Endothelial cell of umbilical vein (primary cell): ENCODE measurements at regions not wholly inside any gene's neighbourhood (a gene's known extent, or its start where the extent isn't known, plus 50 kb on each side); places are given as distances from the start of the nearest gene placed in this dataset.

ENCODE experiments used
- BruUV-seq: library from RNA; stranded (reverse); fragments of 400-500 nt; replicated peaks from 2 replicates; lab custom pipeline; 2021; lab: Mats Ljungman, UMichigan
- CTCF ChIA-PET: fragments of 300-600, 350-600 bp; sonication (Branson Sonifier 250); formaldehyde crosslinking; loops from one replicate; lab custom pipeline; 2021; ENCODE audit warnings: antibody characterized with exemption, inconsistent platforms; lab: Charles Lee
- POLR2A ChIA-PET: fragments of 300-600, 350-600 bp; sonication (Branson Sonifier 250); formaldehyde crosslinking; loops from one replicate; lab custom pipeline; 2021; ENCODE audit warnings: antibody characterized with exemption, inconsistent platforms; lab: Charles Lee
- DNase-seq: peaks from one replicate; pipeline ENCODE4 v3.0.0-alpha.2; 2011; ENCODE audit warnings: low read depth, low spot score
- FAIRE-seq: peaks from 2 replicates; lab custom pipeline; 2011; peaks lifted over from hg19 to GRCh38; lab: Jason Lieb, UNC
- H2AFZ ChIP-seq: 2 replicates; pipeline ENCODE4 v1.6.0; 2012; ENCODE audit warnings: low read depth, low read length, control low read depth, inconsistent platforms
- H3K27ac ChIP-seq: 2 replicates; pipeline ENCODE4 v1.5.1; 2011; ENCODE audit warnings: low read depth, mild to moderate bottlenecking, control low read depth, low read length, moderate library complexity; ENCODE audit not compliant: insufficient read depth
- H3K27me3 ChIP-seq, 2 experiments: 2 replicates each; pipeline versions ENCODE4 v1.6.0 to v1.6.1; 2011; ENCODE audit warnings: low read length in 2 of 2, mixed read lengths in 1 of 2; ENCODE audit not compliant: control insufficient read depth in 2 of 2, insufficient read depth in 2 of 2
- H3K36me3 ChIP-seq, 2 experiments: 2 replicates in 1 of 2; 3 replicates in 1 of 2; pipeline ENCODE4 v1.5.1; 2011; ENCODE audit warnings: low read length in 2 of 2, mild to moderate bottlenecking in 1 of 2, moderate library complexity in 1 of 2; ENCODE audit not compliant: control insufficient read depth in 2 of 2, insufficient read depth in 2 of 2; ENCODE audit errors: extremely low read depth in 1 of 2
- H3K4me1 ChIP-seq: 3 replicates; pipeline ENCODE4 v1.5.1; 2011; ENCODE audit warnings: mild to moderate bottlenecking, low read length; ENCODE audit not compliant: control insufficient read depth, insufficient read depth; ENCODE audit errors: extremely low read depth
- H3K4me2 ChIP-seq: 2 replicates; pipeline ENCODE4 v1.6.1; 2011; ENCODE audit warnings: low read length, control low read depth, mixed read lengths; ENCODE audit not compliant: insufficient read depth
- H3K4me3 ChIP-seq, 3 experiments: fragments of 200-600 bp in 1 of 3; sonication (generic), shearing (Covaris generic) in 1 of 3; replicated peaks in 1 of 3; 2 replicates each; pipeline ENCODE4 v1.5.1; 2011 to 2016; ENCODE audit warnings: control low read depth in 3 of 3, low read length in 3 of 3, mild to moderate bottlenecking in 2 of 3, inconsistent platforms in 1 of 3, low read depth in 1 of 3, moderate library complexity in 1 of 3; ENCODE audit not compliant: insufficient read depth in 1 of 3
- H3K79me2 ChIP-seq: 2 replicates; pipeline ENCODE4 v1.6.0; 2012; ENCODE audit warnings: low read length, inconsistent platforms; ENCODE audit not compliant: control insufficient read depth, insufficient read depth
- H3K9ac ChIP-seq: replicated peaks from 2 replicates; pipeline ENCODE3; 2011; ENCODE audit warnings: low read length, control low read depth; ENCODE audit not compliant: insufficient read depth; ENCODE audit errors: extremely low read depth
- H3K9me1 ChIP-seq: replicated peaks from 3 replicates; pipeline ENCODE4 v1.6.0; 2011; ENCODE audit warnings: mild to moderate bottlenecking, low read length; ENCODE audit not compliant: control insufficient read depth, insufficient read depth; ENCODE audit errors: extremely low read depth
- H3K9me3 ChIP-seq: replicated peaks from 2 replicates; pipeline ENCODE4 v1.5.1; 2012; ENCODE audit warnings: low read length, inconsistent platforms; ENCODE audit not compliant: control insufficient read depth, insufficient read depth
- H4K20me1 ChIP-seq: replicated peaks from 2 replicates; pipeline ENCODE3; 2011; ENCODE audit warnings: mild to moderate bottlenecking, low read length; ENCODE audit not compliant: control insufficient read depth, insufficient read depth; ENCODE audit errors: extremely low read depth
- CTCF ChIP-seq, 2 donors: IDR thresholded peaks; 1 replicate in 1 of 2; 2 replicates in 1 of 2; pipeline ENCODE4 v1.5.1; 2011; ENCODE audit warnings: low read length in 2 of 2, mild to moderate bottlenecking in 2 of 2, moderate library complexity in 2 of 2, control low read depth in 1 of 2, inconsistent platforms in 1 of 2, low read depth in 1 of 2; ENCODE audit not compliant: insufficient read depth in 1 of 2; ENCODE audit errors: extremely low read depth in 1 of 2
- EZH2 ChIP-seq: IDR thresholded peaks from 2 replicates; pipeline ENCODE4 v1.6.1; 2012; ENCODE audit warnings: borderline replicate concordance, low read depth, mild to moderate bottlenecking, moderate library complexity, low read length, inconsistent platforms; ENCODE audit not compliant: severe bottlenecking
- FOS ChIP-seq: IDR thresholded peaks from 2 replicates; pipeline ENCODE4 v1.6.1; 2011; ENCODE audit warnings: mild to moderate bottlenecking, low read length, moderate library complexity, borderline replicate concordance; ENCODE audit not compliant: insufficient read depth
- GATA2 ChIP-seq: IDR thresholded peaks from 2 replicates; pipeline ENCODE4 v1.7.0; 2011; ENCODE audit warnings: low read depth, mild to moderate bottlenecking, moderate library complexity, mixed read lengths, low read length; ENCODE audit not compliant: insufficient read length, insufficient read depth
- JUN ChIP-seq: IDR thresholded peaks from 2 replicates; pipeline ENCODE4 v1.6.1; 2011; ENCODE audit warnings: borderline replicate concordance, low read depth; ENCODE audit not compliant: insufficient read length, insufficient read depth
- MAX ChIP-seq: IDR thresholded peaks from 2 replicates; pipeline ENCODE4 v1.6.1; 2011; ENCODE audit not compliant: insufficient read depth, insufficient read length
- MYC ChIP-seq: IDR thresholded peaks from one replicate; pipeline ENCODE4 v1.6.1; 2011; ENCODE audit warnings: mild to moderate bottlenecking, low read depth, low read length
- POLR2A ChIP-seq: IDR thresholded peaks from 2 replicates; pipeline ENCODE4 v1.6.1; 2012; ENCODE audit warnings: low read depth, mild to moderate bottlenecking, control low read depth, low read length
- POLR2AphosphoS5 ChIP-seq: IDR thresholded peaks from 2 replicates; pipeline ENCODE4 v1.6.1; 2012; ENCODE audit warnings: low read depth, mild to moderate bottlenecking, control low read depth, low read length, moderate library complexity; ENCODE audit not compliant: insufficient read depth
- dilution Hi-C: fragments of 300-500 bp; cut with MboI; formaldehyde crosslinking; loops from one replicate; pipeline ENCODE4 v1.15.0; 2019; ENCODE audit warnings: low sequenced_read_pairs; ENCODE audit not compliant: extremely low pct_ligation_motif_present
- intact Hi-C: fragments of 100-400 bp; cut with micrococcal nuclease; formaldehyde crosslinking; loops from one replicate; pipeline ENCODE4 v1.10.0; 2022

- Histone ChIP-seq H3K9me3 (no peaks in the 10 kb centered on the region), H3K79me2 (no peaks in the 10 kb centered on the region), H3K27me3 (peaks cover 4 to 6% of the 10 kb centered on the region in 2 experiments), H3K4me2 (no peak overlapping the region), H3K27ac (no peak overlapping the region), H3K36me3 (no peaks in the 10 kb centered on the region), H3K4me1 (no peaks in the 10 kb centered on the region), H3K4me3 (no peak overlapping the region), H4K20me1 (no peaks in the 10 kb centered on the region), H3K9ac (no peak overlapping the region), H3K9me1 (no peaks in the 10 kb centered on the region), H2AFZ (no peak overlapping the region)
- ChIA-PET POLR2A (no interaction called here), CTCF (no interaction called here)
- no TSS peak for BruUV-seq
- dilution Hi-C loops (no loop called here), intact Hi-C loops (no loop called here)
- DNase-seq (no peak), FAIRE-seq (no peak)
- TF ChIP-seq FOS (no peak), MAX (no peak), EZH2 (no peak), JUN (no peak), POLR2A (no peak), MYC (no peak), POLR2AphosphoS5 (no peak), GATA2 (no peak), CTCF (IDR thresholded peaks at IDR 0.05; ENCODE audit: extremely low read depth in 1 of 2, insufficient read depth in 1 of 2, low read depth in 1 of 2, low read length in 2 of 2) (no peak)
These were observed 99.2 kb upstream of the TNR start for GRCh38 chr1:175842550-175842949.
